Jurkat, Clone E6-1 (cell line): ENCODE measurements at regions not wholly inside any gene's neighbourhood (a gene's known extent, or its start where the extent isn't known, plus 50 kb on each side); places are given as distances from the start of the nearest gene placed in this dataset.

Source experiments
- DNase-seq: peaks from one replicate; pipeline ENCODE4 v3.0.0-alpha.2; 2011; ENCODE audit warnings: low read depth, low spot score
- H3K4me3 ChIP-seq: 2 replicates; pipeline ENCODE4 v1.5.1; 2011; ENCODE audit warnings: mild to moderate bottlenecking, low read length, control low read depth, moderate library complexity

GRCh38 chrX:39725928-39726619, 371.7 kb downstream of the BCOR start:
- no peak for DNase-seq

GRCh38 chrX:39726771-39727170, 371.0 kb downstream of the BCOR start:
- DNase-seq: no peak

More at GRCh38 chrX:39725928-39726619, 371.7 kb downstream of the BCOR start:
- H3K4me3 ChIP-seq: no peak overlapping the region

GRCh38 chrX:39728025-39728424, 369.7 kb downstream of the BCOR start:
- no peak for DNase-seq
- no peak overlapping the region for H3K4me3 ChIP-seq

More at GRCh38 chrX:39726771-39727170, 371.0 kb downstream of the BCOR start:
- no peak overlapping the region for H3K4me3 ChIP-seq

GRCh38 chrX:39728852-39729598, 368.7 kb downstream of the BCOR start:
- no peak overlapping the region for H3K4me3 ChIP-seq
- no peak for DNase-seq

GRCh38 chrX:39729981-39730661, 367.6 kb downstream of the BCOR start:
- DNase-seq: no peak
- H3K4me3 ChIP-seq: no peak overlapping the region

- H3K4me3 ChIP-seq: no peak overlapping the region
- peak; percentile 53 for DNase-seq
Observed at GRCh38 chrX:39730662-39731329, 367.0 kb downstream of the BCOR start.

- no peak overlapping the region for H3K4me3 ChIP-seq
- no peak for DNase-seq
Observed at GRCh38 chrX:39731330-39731667, 366.5 kb downstream of the BCOR start.

GRCh38 chrX:39731735-39732134, 366.0 kb downstream of the BCOR start:
- no peak overlapping the region for H3K4me3 ChIP-seq
- no peak for DNase-seq

GRCh38 chrX:39733745-39734144, 364.0 kb downstream of the BCOR start:
- DNase-seq: no peak
- no peak overlapping the region for H3K4me3 ChIP-seq

GRCh38 chrX:39734174-39734776, 363.5 kb downstream of the BCOR start:
- no peak for DNase-seq
- H3K4me3 ChIP-seq: no peak overlapping the region

GRCh38 chrX:39736216-39737211, 361.2 kb downstream of the BCOR start:
- H3K4me3 ChIP-seq: no peak overlapping the region
- no peak for DNase-seq

GRCh38 chrX:39739585-39739984, 358.2 kb downstream of the BCOR start:
- DNase-seq: no peak
- no peak overlapping the region for H3K4me3 ChIP-seq

GRCh38 chrX:39740078-39740477, 357.7 kb downstream of the BCOR start:
- H3K4me3 ChIP-seq: no peak overlapping the region
- DNase-seq: no peak

GRCh38 chrX:39741904-39742303, 355.9 kb downstream of the BCOR start:
- no peak for DNase-seq
- no peak overlapping the region for H3K4me3 ChIP-seq

- no peak overlapping the region for H3K4me3 ChIP-seq
- DNase-seq: no peak
Observed at GRCh38 chrX:39745818-39746217, 351.9 kb downstream of the BCOR start.

- no peak overlapping the region for H3K4me3 ChIP-seq
- DNase-seq: no peak
Observed at GRCh38 chrX:39749135-39749534, 348.6 kb downstream of the BCOR start.

GRCh38 chrX:39749728-39750127, 348.0 kb downstream of the BCOR start:
- no peak overlapping the region for H3K4me3 ChIP-seq
- no peak for DNase-seq

GRCh38 chrX:39750256-39750790, 347.4 kb downstream of the BCOR start:
- DNase-seq: no peak
- H3K4me3 ChIP-seq: no peak overlapping the region
